Uterus (tissue), 2 donors: ENCODE measurements at regions not wholly inside any gene's neighbourhood (a gene's known extent, or its start where the extent isn't known, plus 50 kb on each side); places are given as distances from the start of the nearest gene placed in this dataset.

ENCODE experiments used
- POLR2A ChIP-seq, 2 donors: fragments of 450-650 bp; IDR thresholded peaks; one replicate each; pipeline ENCODE4 v1.6.1; 2016; ENCODE audit warnings: antibody characterized with exemption in 2 of 2, mild to moderate bottlenecking in 1 of 2, moderate library complexity in 1 of 2
- TF ChIP-seq, protein P1 (sequence below), 4 experiments: fragments of 200-600 bp in 2 of 4; fragments of 450-650 bp in 2 of 4; sonication (generic) in 2 of 4; IDR thresholded peaks; one replicate each; pipeline ENCODE4 v1.5.1; 2016 to 2019; ENCODE audit warnings: antibody characterized with exemption in 4 of 4, mild to moderate bottlenecking in 2 of 4, moderate library complexity in 1 of 4

DNA sequence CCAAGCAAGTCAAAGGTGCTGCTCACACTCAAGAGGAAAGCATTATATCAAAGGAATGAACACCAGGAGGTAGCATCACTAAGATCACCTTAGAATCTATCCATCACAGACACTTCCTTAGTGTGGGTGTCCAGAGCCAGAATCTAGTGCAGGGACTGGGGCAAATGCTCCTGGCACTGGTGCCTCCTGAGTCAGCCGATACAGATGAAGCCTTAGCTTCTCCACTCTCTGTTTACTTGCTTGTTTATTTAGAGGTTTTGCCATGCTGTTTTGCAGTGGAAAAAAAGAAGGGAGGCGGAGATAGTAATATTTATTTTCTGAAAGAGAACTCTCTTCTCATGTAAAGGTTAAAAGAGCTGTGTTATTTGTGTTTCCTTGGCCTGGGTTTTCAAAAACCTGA is 303.1 kb downstream of the WDR11 start:
- TF ChIP-seq, protein P1, sequence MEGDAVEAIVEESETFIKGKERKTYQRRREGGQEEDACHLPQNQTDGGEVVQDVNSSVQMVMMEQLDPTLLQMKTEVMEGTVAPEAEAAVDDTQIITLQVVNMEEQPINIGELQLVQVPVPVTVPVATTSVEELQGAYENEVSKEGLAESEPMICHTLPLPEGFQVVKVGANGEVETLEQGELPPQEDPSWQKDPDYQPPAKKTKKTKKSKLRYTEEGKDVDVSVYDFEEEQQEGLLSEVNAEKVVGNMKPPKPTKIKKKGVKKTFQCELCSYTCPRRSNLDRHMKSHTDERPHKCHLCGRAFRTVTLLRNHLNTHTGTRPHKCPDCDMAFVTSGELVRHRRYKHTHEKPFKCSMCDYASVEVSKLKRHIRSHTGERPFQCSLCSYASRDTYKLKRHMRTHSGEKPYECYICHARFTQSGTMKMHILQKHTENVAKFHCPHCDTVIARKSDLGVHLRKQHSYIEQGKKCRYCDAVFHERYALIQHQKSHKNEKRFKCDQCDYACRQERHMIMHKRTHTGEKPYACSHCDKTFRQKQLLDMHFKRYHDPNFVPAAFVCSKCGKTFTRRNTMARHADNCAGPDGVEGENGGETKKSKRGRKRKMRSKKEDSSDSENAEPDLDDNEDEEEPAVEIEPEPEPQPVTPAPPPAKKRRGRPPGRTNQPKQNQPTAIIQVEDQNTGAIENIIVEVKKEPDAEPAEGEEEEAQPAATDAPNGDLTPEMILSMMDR (IDR thresholded peaks at IDR 0.05): no peak
- TF ChIP-seq POLR2A (IDR thresholded peaks at IDR 0.05): no peak
